HG02973 (cell line): ENCODE measurements at regions not wholly inside any gene's neighbourhood (a gene's known extent, or its start where the extent isn't known, plus 50 kb on each side); places are given as distances from the start of the nearest gene placed in this dataset.

ENCODE experiments used
- ATAC-seq: cut with Tn5 transposase; IDR thresholded peaks from one replicate; pipeline ENCODE4 v1.9.1; 2021; ENCODE audit warnings: moderate library complexity; ENCODE audit not compliant: unreplicated experiment

GRCh38 chr2:216320852-216321251 is 51.4 kb downstream of the MARCHF4 start:
- ATAC-seq = no peak

DNA sequence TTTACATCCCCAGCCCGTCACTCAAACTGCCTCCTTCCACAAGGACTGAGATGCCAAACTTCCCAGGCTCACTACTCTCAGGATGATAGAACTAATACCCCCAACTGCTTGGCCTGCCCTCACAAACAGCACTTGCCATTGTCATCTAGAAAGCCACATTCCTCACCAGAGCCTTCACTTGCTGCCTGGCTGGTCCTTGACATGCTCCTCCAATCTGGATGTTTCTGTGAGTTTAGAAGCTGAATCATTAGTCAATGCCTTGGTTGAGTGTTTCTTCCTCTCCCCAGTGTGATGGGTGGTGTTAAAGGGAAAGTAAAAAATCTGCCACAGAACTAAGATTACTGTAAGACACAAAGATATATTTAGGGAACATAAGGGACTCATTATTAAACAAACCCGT is 52.5 kb downstream of the MARCHF4 start:
- ATAC-seq = no peak

- ATAC-seq = no peak
These were observed 53.8 kb downstream of the MARCHF4 start for GRCh38 chr2:216318521-216318874.

DNA sequence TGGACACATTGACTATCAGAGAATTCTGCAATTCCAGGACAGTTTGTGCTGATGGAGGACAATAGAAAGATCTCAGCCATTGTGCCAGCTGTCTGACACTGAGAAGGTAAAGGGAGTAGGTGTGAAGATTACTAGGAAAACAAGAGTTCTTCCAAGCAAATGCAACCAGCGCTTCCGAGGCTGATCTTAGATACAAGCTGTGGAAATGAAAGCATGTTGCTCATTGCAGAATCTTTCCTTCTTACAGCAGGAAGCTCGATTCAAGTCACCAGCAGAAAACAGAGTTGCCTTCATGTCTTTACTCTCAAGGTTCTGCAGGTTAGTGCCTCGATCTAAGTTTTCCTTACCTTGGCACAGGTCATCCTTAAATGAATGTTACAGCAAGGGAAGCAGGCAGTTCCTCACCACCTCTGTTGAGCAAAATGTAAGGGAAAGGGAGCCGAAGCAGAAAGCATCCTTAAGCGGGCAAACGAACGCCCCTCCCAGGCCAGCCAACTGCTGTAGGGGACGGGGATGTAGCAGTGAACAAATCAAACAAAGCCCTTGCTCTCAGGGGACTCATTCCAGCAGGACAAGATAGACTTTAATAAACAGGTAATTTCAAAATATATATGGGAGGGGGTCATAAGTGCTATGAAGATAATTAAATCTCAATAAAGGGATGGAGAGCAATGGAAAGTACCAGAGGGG is 54.3 kb downstream of the MARCHF4 start:
- ATAC-seq = no peak

DNA sequence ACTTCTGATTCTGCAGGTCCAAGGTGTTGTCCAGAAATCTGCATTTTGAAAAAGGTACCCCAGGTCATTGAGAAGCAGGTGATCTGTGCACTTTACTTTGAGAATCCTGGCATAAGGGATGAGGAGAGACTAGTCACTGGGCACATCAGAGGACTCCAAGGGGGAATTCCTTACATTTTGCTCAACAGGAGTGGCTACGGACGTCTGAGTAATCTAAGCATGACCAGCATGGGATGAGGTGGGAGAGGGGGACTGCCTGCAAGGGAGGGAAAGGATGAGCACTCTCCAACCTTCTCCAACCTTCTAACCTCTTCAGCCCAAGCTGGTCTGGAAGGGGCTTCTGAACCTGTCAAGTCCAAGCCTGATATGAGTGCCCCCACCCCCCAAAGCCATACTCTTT is 55.5 kb downstream of the MARCHF4 start:
- ATAC-seq = no peak

GRCh38 chr2:216315802-216316603 is 56.3 kb downstream of the MARCHF4 start:
- no peak for ATAC-seq

DNA sequence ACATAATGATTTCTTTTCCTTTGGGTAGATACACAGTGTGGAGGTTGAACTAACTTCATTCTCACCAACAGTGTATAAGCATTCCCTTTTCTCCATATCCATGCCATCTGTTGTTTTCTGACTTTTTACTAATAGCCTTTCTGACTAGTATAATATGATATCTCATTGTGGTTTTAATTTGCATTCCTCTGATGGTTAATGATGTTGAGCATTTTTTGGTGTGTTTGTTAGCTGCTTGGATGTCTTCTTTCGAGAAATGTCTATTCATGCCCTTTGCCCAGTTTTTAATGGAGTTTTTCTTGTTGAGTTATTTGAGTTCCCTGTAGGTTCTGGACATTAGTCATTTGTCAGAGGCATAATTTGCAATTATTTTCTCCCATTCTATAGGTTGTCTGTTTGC is 59.8 kb downstream of the MARCHF4 start:
- ATAC-seq = no peak

- no peak for ATAC-seq
These were observed 63.7 kb downstream of the MARCHF4 start for GRCh38 chr2:216308576-216308975.

DNA sequence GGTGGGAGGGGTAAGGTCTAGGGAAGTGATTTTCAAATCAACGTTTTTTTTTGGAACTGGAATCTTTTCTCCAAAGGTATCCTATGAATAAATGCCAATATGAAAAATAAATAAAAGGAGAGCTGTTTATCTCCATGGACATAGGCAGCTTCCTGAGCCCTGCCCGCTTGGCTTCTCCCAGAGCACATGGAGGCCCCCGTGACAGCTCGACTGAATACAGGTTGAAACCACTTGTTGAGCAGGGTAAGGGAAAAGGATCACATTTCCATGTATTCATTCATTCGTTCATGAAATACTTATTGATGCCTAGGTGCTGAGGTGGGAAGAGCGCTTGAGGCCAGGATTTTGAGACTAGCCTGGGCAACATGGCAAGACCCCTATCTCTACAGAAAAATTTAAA is 64.8 kb downstream of the MARCHF4 start:
- ATAC-seq = no peak

GRCh38 chr2:216306868-216307267 is 65.4 kb downstream of the MARCHF4 start:
- no peak for ATAC-seq

GRCh38 chr2:216305574-216305973 is 66.7 kb downstream of the MARCHF4 start:
- no peak for ATAC-seq

GRCh38 chr2:216302981-216303676 is 69.2 kb downstream of the MARCHF4 start:
- ATAC-seq = no peak

- no peak for ATAC-seq
These were observed 71.4 kb downstream of the MARCHF4 start for GRCh38 chr2:216300906-216301305.

DNA sequence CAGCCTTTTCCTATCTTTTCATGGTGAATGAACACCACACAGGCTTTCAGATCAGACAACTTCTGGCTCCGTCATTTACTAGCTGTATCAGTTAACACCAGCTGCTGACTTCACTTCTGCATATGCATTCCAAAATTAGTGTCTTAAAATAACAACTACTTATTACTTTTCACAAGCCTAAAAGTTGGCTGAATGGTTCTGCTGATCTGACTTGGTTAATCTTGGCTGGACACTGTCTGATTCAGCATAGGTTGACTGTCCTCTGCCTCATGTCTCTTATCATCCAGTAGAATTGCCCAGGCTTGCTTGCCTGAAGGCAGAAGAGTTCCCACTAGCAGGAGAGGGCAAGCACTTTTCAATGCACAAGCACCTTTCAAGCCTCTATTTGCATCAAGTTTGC is 72.7 kb downstream of the MARCHF4 start:
- no peak for ATAC-seq

DNA sequence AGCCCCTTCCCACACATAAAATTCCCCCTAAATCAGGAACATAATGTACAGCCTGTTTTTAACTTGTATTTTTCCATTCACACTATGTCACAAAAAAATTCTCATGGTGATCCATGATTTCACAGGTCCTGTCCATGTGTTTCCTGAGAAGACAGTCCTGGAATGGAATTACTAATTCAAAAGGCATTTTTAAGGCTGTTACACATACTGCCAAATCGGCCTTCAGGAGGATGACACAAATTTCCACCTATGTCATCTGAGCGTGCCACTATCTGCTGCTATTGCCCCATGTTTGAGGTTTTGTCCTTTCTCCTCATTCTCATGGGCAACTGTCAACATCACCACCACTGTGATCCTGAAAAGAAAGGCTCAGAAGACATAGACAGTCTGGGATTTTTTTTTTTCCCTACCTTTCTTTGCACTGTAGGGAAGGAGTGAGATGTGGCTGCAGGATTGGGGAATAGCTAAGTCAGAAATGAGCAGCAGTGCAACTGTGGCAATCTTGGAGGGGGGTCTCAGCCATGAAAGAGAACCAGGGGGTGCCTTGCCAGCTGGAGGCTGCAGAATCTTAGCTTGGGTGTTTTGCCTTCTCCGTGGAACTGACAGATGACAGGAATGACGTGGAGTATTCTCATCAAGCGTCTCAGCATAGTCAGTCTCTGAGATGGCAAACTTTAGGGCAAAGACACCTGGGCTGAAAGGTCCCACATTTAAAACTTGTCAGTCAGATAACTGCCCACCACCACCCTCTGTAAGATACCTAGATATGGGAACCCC is 73.4 kb downstream of the MARCHF4 start:
- no peak for ATAC-seq

DNA sequence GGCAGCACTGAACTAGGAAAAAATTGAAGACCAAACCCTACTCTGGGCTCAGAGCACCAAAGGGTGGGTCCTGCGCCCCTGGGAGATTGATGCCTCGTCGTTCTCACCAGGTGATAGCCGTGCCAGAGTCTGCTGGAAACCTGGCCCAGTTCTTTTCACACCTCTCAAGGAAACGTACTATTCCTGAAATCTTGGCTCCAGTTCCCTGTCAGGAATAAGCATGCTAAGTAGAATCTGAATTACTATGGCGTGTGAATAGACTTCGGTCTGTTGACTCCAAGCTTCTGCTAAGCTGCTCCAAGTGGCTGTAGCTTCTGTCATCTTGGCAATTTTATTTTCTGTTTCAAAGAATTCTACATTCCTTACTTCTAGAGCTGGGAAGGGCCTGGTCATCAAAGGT is 75.4 kb downstream of the MARCHF4 start:
- ATAC-seq = no peak

GRCh38 chr2:216294305-216294704 is 78.0 kb downstream of the MARCHF4 start:
- no peak for ATAC-seq

DNA sequence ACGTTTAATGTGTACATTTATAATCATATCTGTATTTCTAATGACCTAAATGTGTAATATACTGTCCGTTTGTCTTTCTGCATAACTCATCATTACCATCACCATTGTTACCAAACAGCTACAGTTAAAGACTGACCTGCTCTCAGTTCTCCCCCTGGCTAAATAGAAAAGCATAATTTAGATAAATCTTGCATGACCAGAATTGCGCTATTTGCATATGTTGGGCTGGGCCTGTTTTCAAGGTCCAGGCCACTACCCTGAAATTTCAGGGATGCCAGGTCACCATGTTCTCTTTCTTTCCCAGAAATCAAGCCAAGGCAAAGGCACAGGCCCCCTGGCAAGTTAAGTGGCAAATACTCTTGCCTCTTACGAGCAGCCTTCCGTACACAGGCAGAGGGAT is 78.4 kb downstream of the MARCHF4 start:
- no peak for ATAC-seq

DNA sequence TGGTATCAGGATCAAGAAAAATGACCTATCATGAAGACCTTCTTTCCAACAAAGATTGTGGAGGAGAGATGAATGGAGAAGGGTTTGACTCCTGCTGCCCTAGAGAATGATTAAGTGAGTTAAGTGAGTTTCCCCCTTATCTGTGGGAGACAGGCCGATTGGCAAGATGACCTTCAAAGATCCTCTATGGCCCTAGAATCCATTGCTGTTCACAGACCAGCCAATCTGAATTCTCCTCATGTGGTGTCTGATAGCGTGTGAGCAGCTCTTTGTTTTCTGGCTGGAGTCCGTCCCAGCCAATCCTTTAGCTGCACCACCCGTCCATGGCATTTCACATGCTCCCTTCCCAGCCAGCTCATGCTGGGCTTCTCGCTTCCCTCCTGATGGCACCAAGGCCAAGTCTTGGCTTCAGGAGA is 79.4 kb downstream of the MARCHF4 start:
- no peak for ATAC-seq

DNA sequence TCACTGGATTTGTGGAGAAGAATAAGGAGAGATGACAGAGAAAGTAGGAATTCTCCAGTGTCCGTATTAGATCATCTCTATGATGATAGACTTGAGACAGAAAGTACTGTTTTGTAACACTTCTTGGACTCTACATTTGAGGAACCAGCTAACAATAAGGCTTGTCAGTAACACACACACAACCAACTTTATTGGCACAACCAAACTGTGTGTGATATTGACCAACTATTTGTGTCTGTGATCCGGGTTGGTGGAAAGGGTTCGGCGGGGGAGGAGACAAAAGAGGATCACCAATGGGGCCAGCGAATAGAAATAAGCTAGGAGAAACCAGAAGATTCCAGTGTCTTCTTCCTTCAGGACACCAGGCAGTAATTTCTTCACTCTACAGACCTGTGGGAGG is 79.8 kb downstream of the MARCHF4 start:
- no peak for ATAC-seq

- ATAC-seq = no peak
These were observed 82.8 kb downstream of the MARCHF4 start for GRCh38 chr2:216289470-216289869.
